Osteocyte (in vitro differentiated cells): ENCODE measurements at regions not wholly inside any gene's neighbourhood (a gene's known extent, or its start where the extent isn't known, plus 50 kb on each side); places are given as distances from the start of the nearest gene placed in this dataset.
"Not testable (repeated sequence)": the region's sequence is repeated elsewhere in the genome, so short reads cannot be mapped to it uniquely, and the experiment has no call there.

Experiments
- DNase-seq: peaks from one replicate; pipeline ENCODE4 v3.0.0; 2021; ENCODE audit warnings: mixed read lengths; ENCODE audit not compliant: unreplicated experiment; ENCODE audit errors: extremely low spot score
- H3K27ac Mint-ChIP-seq: one replicate; pipeline ENCODE4 v1.8.0; 2021; ENCODE audit warnings: mild to moderate bottlenecking, mixed read lengths; ENCODE audit not compliant: unreplicated experiment
- H3K27me3 Mint-ChIP-seq: one replicate; pipeline ENCODE4 v1.8.0; 2021; ENCODE audit warnings: mixed read lengths; ENCODE audit not compliant: unreplicated experiment
- H3K36me3 Mint-ChIP-seq: one replicate; pipeline ENCODE4 v1.8.0; 2021; ENCODE audit warnings: mixed read lengths; ENCODE audit not compliant: unreplicated experiment
- H3K4me1 Mint-ChIP-seq: one replicate; pipeline ENCODE4 v1.8.0; 2021; ENCODE audit warnings: mixed read lengths; ENCODE audit not compliant: unreplicated experiment
- H3K4me3 Mint-ChIP-seq: one replicate; pipeline ENCODE4 v1.8.0; 2021; ENCODE audit warnings: mild to moderate bottlenecking, moderate library complexity, mixed read lengths; ENCODE audit not compliant: unreplicated experiment
- H3K9me3 Mint-ChIP-seq: one replicate; pipeline ENCODE4 v1.8.0; 2021; ENCODE audit warnings: mixed read lengths; ENCODE audit not compliant: unreplicated experiment
- TF ChIP-seq, protein P1 (sequence below): fragments of 200-600 bp; sonication (generic); IDR thresholded peaks from 2 replicates; pipeline ENCODE4 v1.5.0; 2021; ENCODE audit warnings: antibody characterized with exemption, mild to moderate bottlenecking, moderate library complexity

DNA sequence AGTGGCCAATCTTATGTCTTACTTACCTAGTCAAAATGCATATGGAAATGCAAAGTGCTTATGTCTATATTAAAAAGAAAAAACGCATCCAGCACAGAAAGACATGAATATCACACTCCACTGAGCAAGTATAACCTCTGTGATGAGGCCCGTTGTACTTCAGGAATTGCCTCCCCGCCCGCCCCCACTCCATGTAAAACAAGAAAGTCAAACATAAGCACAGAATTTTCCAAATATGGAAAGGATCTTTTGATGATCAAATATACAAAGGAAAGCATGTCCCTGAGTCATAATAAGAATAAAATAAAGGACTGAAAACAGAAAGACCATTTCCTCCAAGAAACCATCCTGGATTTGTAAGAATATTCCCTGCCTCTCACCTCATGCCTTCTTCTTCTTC is 229.1 kb downstream of the BAMBI start:
- Mint-ChIP-seq H3K4me1 (peaks cover 44% of the 10 kb centered on the region), H3K27ac (no peak overlapping the region), H3K4me3 (no peak overlapping the region), H3K9me3 (no peaks in the 10 kb centered on the region), H3K36me3 (no peaks in the 10 kb centered on the region), H3K27me3 (no peaks in the 10 kb centered on the region)
- TF ChIP-seq, protein P1, sequence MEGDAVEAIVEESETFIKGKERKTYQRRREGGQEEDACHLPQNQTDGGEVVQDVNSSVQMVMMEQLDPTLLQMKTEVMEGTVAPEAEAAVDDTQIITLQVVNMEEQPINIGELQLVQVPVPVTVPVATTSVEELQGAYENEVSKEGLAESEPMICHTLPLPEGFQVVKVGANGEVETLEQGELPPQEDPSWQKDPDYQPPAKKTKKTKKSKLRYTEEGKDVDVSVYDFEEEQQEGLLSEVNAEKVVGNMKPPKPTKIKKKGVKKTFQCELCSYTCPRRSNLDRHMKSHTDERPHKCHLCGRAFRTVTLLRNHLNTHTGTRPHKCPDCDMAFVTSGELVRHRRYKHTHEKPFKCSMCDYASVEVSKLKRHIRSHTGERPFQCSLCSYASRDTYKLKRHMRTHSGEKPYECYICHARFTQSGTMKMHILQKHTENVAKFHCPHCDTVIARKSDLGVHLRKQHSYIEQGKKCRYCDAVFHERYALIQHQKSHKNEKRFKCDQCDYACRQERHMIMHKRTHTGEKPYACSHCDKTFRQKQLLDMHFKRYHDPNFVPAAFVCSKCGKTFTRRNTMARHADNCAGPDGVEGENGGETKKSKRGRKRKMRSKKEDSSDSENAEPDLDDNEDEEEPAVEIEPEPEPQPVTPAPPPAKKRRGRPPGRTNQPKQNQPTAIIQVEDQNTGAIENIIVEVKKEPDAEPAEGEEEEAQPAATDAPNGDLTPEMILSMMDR = no peak
- no peak for DNase-seq

DNA sequence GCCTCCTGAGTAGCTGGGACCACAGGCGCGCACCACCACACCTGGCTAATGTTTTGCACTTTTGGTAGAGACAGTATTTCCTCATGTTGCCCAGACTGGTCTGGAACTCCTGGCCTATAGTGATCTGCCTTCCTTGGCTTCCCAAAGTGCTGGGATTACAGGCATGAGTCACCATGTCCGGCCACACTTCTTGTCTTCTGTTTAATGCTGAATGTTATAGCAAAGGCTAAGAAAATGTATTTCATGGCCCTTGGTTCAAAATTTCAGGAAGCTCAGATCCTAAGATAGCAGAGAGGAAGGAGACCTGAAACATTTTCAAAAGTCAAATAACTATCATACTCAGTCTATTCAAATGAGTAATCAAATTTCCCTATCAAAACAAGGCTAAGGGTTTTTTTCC is 229.6 kb downstream of the BAMBI start:
- no peak for DNase-seq
- H3K27ac Mint-ChIP-seq = no peak overlapping the region
- H3K27me3 Mint-ChIP-seq = no peaks in the 10 kb centered on the region
- TF ChIP-seq, protein P1 = no peak
- no peaks in the 10 kb centered on the region for H3K9me3 Mint-ChIP-seq
- H3K4me1 Mint-ChIP-seq = peaks cover 46% of the 10 kb centered on the region
- no peaks in the 10 kb centered on the region for H3K36me3 Mint-ChIP-seq
- no peak overlapping the region for H3K4me3 Mint-ChIP-seq

DNA sequence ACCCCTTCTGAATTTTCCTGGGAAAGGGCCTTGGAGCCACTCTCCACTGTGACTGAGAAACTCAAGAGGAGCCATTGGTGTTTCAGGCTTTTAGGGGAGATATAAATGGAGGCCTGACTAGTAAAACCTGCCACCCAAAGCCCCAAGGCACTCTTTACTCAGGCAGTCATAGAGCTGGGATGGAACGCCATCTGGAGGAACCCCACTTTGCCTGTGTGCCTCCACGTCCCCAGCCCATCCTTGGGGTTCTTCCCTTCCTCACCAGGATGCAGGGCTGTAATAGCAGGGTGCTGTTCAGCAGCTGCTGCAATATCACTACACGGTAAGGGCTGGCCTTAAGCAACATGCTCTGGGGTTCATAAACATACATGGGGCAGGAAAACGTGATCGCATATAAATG is 232.6 kb downstream of the BAMBI start:
- Mint-ChIP-seq H3K9me3 (no peaks in the 10 kb centered on the region), H3K4me3 (no peak overlapping the region), H3K27ac (no peak overlapping the region), H3K36me3 (no peaks in the 10 kb centered on the region), H3K4me1 (peaks cover 34% of the 10 kb centered on the region), H3K27me3 (no peaks in the 10 kb centered on the region)
- no peak for DNase-seq
- TF ChIP-seq, protein P1 = no peak

DNA sequence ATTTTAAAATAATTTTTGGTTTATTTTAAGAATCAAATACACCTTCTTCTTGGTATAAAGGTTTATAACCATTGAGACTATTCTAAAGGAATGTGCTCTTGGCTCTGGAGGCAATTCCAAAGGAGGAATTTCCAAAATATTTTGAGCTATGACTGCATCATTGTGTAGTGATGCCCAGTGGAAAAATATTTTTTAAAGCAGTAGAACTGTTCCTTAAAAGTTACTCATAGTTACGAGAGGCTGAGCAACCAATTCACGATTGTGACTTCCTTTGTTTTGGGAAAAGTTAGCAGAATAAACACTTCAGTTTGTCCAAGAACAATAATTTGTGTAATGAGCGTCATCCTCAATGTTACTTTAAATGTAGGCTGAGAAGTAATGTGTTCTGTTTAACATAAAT is 233.6 kb downstream of the BAMBI start:
- no peak for DNase-seq
- Mint-ChIP-seq H3K9me3 (no peaks in the 10 kb centered on the region), H3K27ac (peak overlapping the region; percentile 73), H3K27me3 (no peaks in the 10 kb centered on the region), H3K4me1 (peaks cover 28% of the 10 kb centered on the region), H3K36me3 (no peaks in the 10 kb centered on the region), H3K4me3 (no peak overlapping the region)
- TF ChIP-seq, protein P1 = no peak

DNA sequence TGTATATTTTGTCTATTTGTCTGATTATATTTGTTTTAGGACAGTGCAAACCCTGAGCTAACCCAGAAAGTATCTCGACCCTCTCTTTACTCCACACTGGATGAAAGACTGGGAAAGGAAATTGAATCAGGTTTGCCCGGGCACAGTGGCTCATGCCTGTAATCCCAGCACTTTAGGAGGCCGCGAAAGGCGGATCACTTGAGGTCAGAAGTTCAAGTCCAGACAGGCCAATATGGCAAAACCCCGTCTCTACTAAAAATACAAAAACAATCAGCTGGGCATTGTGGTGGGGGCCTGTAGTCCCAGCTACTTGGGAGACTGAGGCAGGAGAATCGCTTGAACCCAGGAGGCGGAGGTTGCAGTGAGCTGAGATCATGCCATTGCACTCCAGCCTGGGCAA is 234.2 kb downstream of the BAMBI start:
- Mint-ChIP-seq H3K27ac (peak overlapping the region; percentile 73), H3K4me1 (peaks cover 23% of the 10 kb centered on the region)
- not testable (repeated sequence) for H3K9me3 Mint-ChIP-seq, H3K4me3 Mint-ChIP-seq, DNase-seq, H3K36me3 Mint-ChIP-seq, H3K27me3 Mint-ChIP-seq
